ENCODE measurements at regions not wholly inside any gene's neighbourhood (a gene's known extent, or its start where the extent isn't known, plus 50 kb on each side); places are given as distances from the start of the nearest gene placed in this dataset.

DNA sequence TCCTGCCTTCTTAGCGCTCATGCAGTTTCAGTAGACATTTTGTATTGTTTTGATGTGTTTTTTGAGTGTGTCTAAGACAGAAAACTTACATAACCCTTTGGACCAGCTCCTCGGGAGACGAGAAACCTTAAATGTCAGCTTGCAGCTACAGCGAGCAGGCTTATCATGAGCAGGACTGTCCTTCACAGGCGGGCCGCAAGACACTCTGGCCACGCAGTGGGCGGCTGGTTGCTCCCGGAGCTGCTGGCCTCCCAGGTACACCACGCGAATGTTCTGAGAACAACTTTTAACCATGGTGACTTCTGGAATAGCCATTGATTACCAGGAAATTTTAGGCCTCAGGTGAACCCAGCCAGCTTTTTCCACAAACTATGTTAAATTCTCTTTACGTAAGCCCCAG lies 164.1 kb upstream of the DIO3 start:
- no peak for DNase-seq
- no peaks in the 10 kb centered on the region for H3K36me3 ChIP-seq
- no peak overlapping the region for H3K4me3 ChIP-seq
- no peaks in the 10 kb centered on the region for H3K9me3 ChIP-seq
- no peaks in the 10 kb centered on the region for H3K4me1 ChIP-seq
- no peak overlapping the region for H3K27ac ChIP-seq
- no peak for TF ChIP-seq CTCF (IDR thresholded peaks at IDR 0.05)
- no peak for TF ChIP-seq POLR2A (IDR thresholded peaks at IDR 0.05)
- no peaks in the 10 kb centered on the region for H3K27me3 ChIP-seq

DNA sequence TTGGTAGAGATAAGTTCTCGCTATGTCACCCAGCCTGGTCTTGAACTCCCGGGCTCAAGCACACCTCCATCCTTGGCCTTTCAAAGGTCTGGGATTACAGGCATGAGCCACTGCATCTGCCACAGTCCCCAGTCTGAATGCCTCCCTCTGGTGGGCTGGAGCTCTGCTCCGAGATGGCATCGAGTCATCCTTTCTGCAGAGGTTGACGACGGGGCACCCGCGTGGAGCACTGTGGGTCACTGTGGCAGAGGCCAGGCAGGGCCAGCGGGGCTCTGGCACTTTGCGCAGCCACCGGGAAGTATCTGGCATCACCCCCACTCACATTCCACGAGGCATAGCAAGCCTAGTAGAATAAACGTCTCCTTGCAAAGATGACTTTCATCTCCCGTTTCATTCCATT lies 163.3 kb upstream of the DIO3 start:
- TF ChIP-seq CTCF (IDR thresholded peaks at IDR 0.05), result no peak
- TF ChIP-seq POLR2A (IDR thresholded peaks at IDR 0.05), result no peak
- H3K9me3 ChIP-seq, result no peaks in the 10 kb centered on the region
- DNase-seq, result no peak
- H3K4me3 ChIP-seq, result no peak overlapping the region
- no peaks in the 10 kb centered on the region for H3K27me3 ChIP-seq
- no peak overlapping the region for H3K27ac ChIP-seq
- no peaks in the 10 kb centered on the region for H3K4me1 ChIP-seq
- no peaks in the 10 kb centered on the region for H3K36me3 ChIP-seq

- TF ChIP-seq POLR2A (IDR thresholded peaks at IDR 0.05) (no peak), CTCF (IDR thresholded peaks at IDR 0.05) (no peak)
- no peak overlapping the region for H3K4me3 ChIP-seq
- DNase-seq, result no peak
- H3K27ac ChIP-seq, result no peak overlapping the region
- no peaks in the 10 kb centered on the region for H3K36me3 ChIP-seq
- H3K4me1 ChIP-seq, result no peaks in the 10 kb centered on the region
- no peaks in the 10 kb centered on the region for H3K27me3 ChIP-seq
- no peaks in the 10 kb centered on the region for H3K9me3 ChIP-seq
Measured at GRCh38 chr14:101399737-101400517, 161.4 kb upstream of the DIO3 start.

- Histone ChIP-seq H3K4me1 (no peaks in the 10 kb centered on the region), H3K36me3 (no peaks in the 10 kb centered on the region), H3K9me3 (no peaks in the 10 kb centered on the region), H3K27me3 (no peaks in the 10 kb centered on the region), H3K27ac (no peak overlapping the region), H3K4me3 (no peak overlapping the region)
- TF ChIP-seq CTCF (IDR thresholded peaks at IDR 0.05) (no peak), POLR2A (IDR thresholded peaks at IDR 0.05) (no peak)
- DNase-seq, result no peak
Measured at GRCh38 chr14:101400830-101401229, 160.5 kb upstream of the DIO3 start.

DNA sequence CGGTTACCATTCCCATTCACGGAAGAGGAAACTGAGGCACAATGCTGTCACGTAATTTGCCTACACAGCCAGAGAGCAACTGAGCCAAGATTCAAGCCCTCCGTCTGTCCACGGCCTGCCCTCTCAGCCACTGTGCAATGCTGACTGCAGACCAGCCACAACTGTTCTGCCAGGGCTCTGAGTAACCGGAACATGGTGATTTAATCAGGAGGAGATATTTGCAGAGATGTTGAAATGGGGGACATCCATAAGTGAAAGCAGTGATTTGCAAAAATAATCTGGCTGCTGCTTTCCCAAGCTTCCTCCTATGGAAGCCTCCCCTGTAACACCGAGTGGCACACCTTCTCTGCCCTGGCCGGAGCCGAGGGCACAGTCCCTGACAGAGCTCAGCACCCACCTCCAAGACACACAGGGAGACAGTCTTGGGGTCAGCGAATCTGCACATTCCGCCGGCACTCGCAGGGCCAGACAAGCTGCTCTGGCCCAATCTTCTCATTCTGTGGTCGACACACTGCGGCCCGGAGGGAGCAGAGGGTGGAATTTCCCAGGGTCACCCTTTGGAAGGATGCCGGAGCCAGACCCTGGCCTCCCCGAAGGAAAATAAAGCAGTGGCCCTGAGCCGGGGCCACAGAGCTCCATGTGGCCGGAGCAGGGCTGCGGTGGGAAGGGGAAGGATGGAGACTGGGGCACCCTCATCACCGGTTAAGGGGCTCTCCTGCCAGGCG lies 158.2 kb upstream of the DIO3 start:
- H3K4me3 ChIP-seq, result no peak overlapping the region
- H3K36me3 ChIP-seq, result no peaks in the 10 kb centered on the region
- H3K27ac ChIP-seq, result no peak overlapping the region
- peaks cover 0 to 6% (median 0%) of the 10 kb centered on the region in 4 donors for H3K4me1 ChIP-seq
- TF ChIP-seq POLR2A (IDR thresholded peaks at IDR 0.05), result no peak
- no peak for TF ChIP-seq CTCF (IDR thresholded peaks at IDR 0.05)
- no peak for DNase-seq
- no peaks in the 10 kb centered on the region for H3K27me3 ChIP-seq
- H3K9me3 ChIP-seq, result no peaks in the 10 kb centered on the region
